Psoas muscle (tissue), 7 donors: ENCODE measurements at regions not wholly inside any gene's neighbourhood (a gene's known extent, or its start where the extent isn't known, plus 50 kb on each side); places are given as distances from the start of the nearest gene placed in this dataset.
"Not testable (repeated sequence)": the region's sequence is repeated elsewhere in the genome, so short reads cannot be mapped to it uniquely, and the experiment has no call there.

ENCODE experiments used
- ATAC-seq, 4 donors: fragments of 200-7000 bp; cut with Tn5 transposase; one replicate each; pipeline ENCODE4 v1.9.1; 2020; ENCODE audit warnings: moderate library complexity in 3 of 4, mild to moderate bottlenecking in 2 of 4
- DNase-seq, 2 donors: peaks; one replicate each; pipeline ENCODE4 v3.0.0-alpha.2; 2020
- H3K27ac ChIP-seq: fragments of 200-600 bp; one replicate; pipeline ENCODE4 v1.8.0; 2022
- H3K27me3 ChIP-seq, 3 donors: fragments of 200-600 bp in 1 of 3; one replicate each; pipeline versions ENCODE4 v1.6.1 to v1.8.0; 2013 to 2022; ENCODE audit warnings: low read length in 2 of 3, mild to moderate bottlenecking in 2 of 3, moderate library complexity in 1 of 3; ENCODE audit not compliant: insufficient read depth in 3 of 3
- H3K36me3 ChIP-seq, 2 donors: fragments of 200-600 bp in 1 of 2; one replicate each; pipeline versions ENCODE4 v1.6.1 to v1.8.0; 2013 to 2022; ENCODE audit warnings: low read depth in 1 of 2, mild to moderate bottlenecking in 1 of 2, moderate library complexity in 1 of 2; ENCODE audit not compliant: insufficient read depth in 1 of 2
- H3K4me1 ChIP-seq: fragments of 200-600 bp; one replicate; pipeline ENCODE4 v1.8.0; 2022
- H3K4me3 ChIP-seq: fragments of 200-600 bp; one replicate; pipeline ENCODE4 v1.8.0; 2022; ENCODE audit warnings: mild to moderate bottlenecking
- H3K9me3 ChIP-seq: fragments of 200-600 bp; one replicate; pipeline ENCODE4 v1.8.0; 2022
- CTCF ChIP-seq: fragments of 200-600 bp; IDR thresholded peaks from one replicate; pipeline ENCODE4 v1.8.0; 2022; ENCODE audit warnings: antibody characterized with exemption
- WGBS, 3 donors: extraction: QIAGEN DNeasy Blood & Tissue Kit; methylation state at CpG; one replicate each; pipeline versions ENCODE4 v1.1.6 to v1.1.7; 2013; 5-methylcytosine and 5-hydroxymethylcytosine counted together
- intact Hi-C, 2 donors: fragments of 100-400 bp; cut with DNase I; formaldehyde crosslinking; loops; one replicate each; pipeline versions ENCODE4 v1.11.0 to v1.14.2; 2022
- donor health status: healthy with polysubstance abuse.
- donor health status: DM: no; HTN: no; CAD: no; lungs with moderate emphysema.
- donor health status: Bipolar disorder and iron deficiency.
- donor health status: healthy.
- donor health status: DM: yes; HTN: yes; CAD: no.
- donor health status: DM: no; HTN: no; CAD: no.
- donor health status: DM: yes; HTN: yes; CAD: no.

- intact Hi-C loops, result no loop called here
- H3K4me3 ChIP-seq, result no peak overlapping the region
- no peak for TF ChIP-seq CTCF
- ATAC-seq, result no peak
- no peaks in the 10 kb centered on the region for H3K36me3 ChIP-seq
- DNase-seq, result no peak
- H3K9me3 ChIP-seq, result no peaks in the 10 kb centered on the region
- no peaks in the 10 kb centered on the region for H3K4me1 ChIP-seq
- H3K27me3 ChIP-seq, result no peaks in the 10 kb centered on the region
- no peak overlapping the region for H3K27ac ChIP-seq
Measured at GRCh38 chrX:128425546-128425945, 373.3 kb upstream of the ACTRT1 start.

- Histone ChIP-seq H3K9me3 (peaks cover 4% of the 10 kb centered on the region), H3K4me1 (no peaks in the 10 kb centered on the region), H3K27ac (no peak overlapping the region), H3K27me3 (no peaks in the 10 kb centered on the region), H3K4me3 (no peak overlapping the region), H3K36me3 (no peaks in the 10 kb centered on the region)
- intact Hi-C loops, result no loop called here
- DNase-seq (no peak), ATAC-seq (no peak)
- 31 to 51% (median 45%) methylated on average over 3 of the region's 3 CpGs for WGBS, 3 donors
- TF ChIP-seq CTCF, result no peak
Measured at GRCh38 chrX:128408842-128409241, 356.6 kb upstream of the ACTRT1 start.

- TF ChIP-seq CTCF, result no peak
- intact Hi-C loops, result no loop called here
- Histone ChIP-seq H3K36me3 (no peaks in the 10 kb centered on the region), H3K27me3 (no peaks in the 10 kb centered on the region), H3K27ac (no peak overlapping the region), H3K4me3 (no peak overlapping the region), H3K4me1 (no peaks in the 10 kb centered on the region), H3K9me3 (no peaks in the 10 kb centered on the region)
- ATAC-seq (no peak), DNase-seq (no peak)
- WGBS, 3 donors, result 29 to 33% (median 30%) methylated on average over 3 of the region's 3 CpGs
Measured at GRCh38 chrX:128396601-128397000, 344.4 kb upstream of the ACTRT1 start.

- H3K4me1 ChIP-seq, H3K27me3 ChIP-seq, H3K9me3 ChIP-seq, ATAC-seq, H3K36me3 ChIP-seq, H3K4me3 ChIP-seq, DNase-seq, intact Hi-C loops, H3K27ac ChIP-seq: not testable (repeated sequence)
- 67 to 83% (median 76%) methylated on average over 3 of the region's 3 CpGs for WGBS, 3 donors
Measured at GRCh38 chrX:128383846-128384245, 331.6 kb upstream of the ACTRT1 start.

GRCh38 chrX:128365492-128365891 is 313.3 kb upstream of the ACTRT1 start:
- Histone ChIP-seq H3K9me3 (no peaks in the 10 kb centered on the region), H3K4me1 (no peaks in the 10 kb centered on the region), H3K36me3 (no peaks in the 10 kb centered on the region), H3K27ac (no peak overlapping the region), H3K27me3 (no peaks in the 10 kb centered on the region), H3K4me3 (no peak overlapping the region)
- no peak for TF ChIP-seq CTCF
- DNase-seq, result no peak
- intact Hi-C loops, result no loop called here
- no peak for ATAC-seq
- 61 to 87% (median 80%) methylated on average over 3 of the region's 3 CpGs for WGBS, 3 donors
